ENCODE measurements at regions not wholly inside any gene's neighbourhood (a gene's known extent, or its start where the extent isn't known, plus 50 kb on each side); places are given as distances from the start of the nearest gene placed in this dataset.

GRCh38 chr18:8468921-8469335 is 140.3 kb upstream of the RAB12 start:
- no peak overlapping the region for H3K4me3 ChIP-seq (ENCODE audit: insufficient read depth, low read depth, low read length)
- H4K20me1 ChIP-seq (ENCODE audit: insufficient read depth, low read length) = no peaks in the 10 kb centered on the region
- H3K36me3 Mint-ChIP-seq (ENCODE audit: low read depth, unreplicated experiment) = no peaks in the 10 kb centered on the region
- peak overlapping the region; percentile 62 for H3K4me2 ChIP-seq (ENCODE audit: low read length)
- H3K4me3 Mint-ChIP-seq (ENCODE audit: unreplicated experiment) = no peak overlapping the region
- H3K27ac ChIP-seq (ENCODE audit: low read depth, low read length) = no peak overlapping the region
- H3K4me1 Mint-ChIP-seq (ENCODE audit: low read depth, unreplicated experiment) = peaks cover 15% of the 10 kb centered on the region
- peaks cover 1% of the 10 kb centered on the region for H3K27me3 Mint-ChIP-seq (ENCODE audit: low read depth, unreplicated experiment)
- H2AFZ ChIP-seq (ENCODE audit: low read depth, low read length) = peak overlapping the region; percentile 28
- H3K9me3 Mint-ChIP-seq (ENCODE audit: unreplicated experiment) = peaks cover 6% of the 10 kb centered on the region
- FAIRE-seq (no peak), DNase-seq (ENCODE audit: low read depth) (peak; percentile 41)
- no peaks in the 10 kb centered on the region for H3K9me3 ChIP-seq (ENCODE audit: insufficient read depth, low read depth, low read length)
- no peaks in the 10 kb centered on the region for H3K79me2 ChIP-seq (ENCODE audit: insufficient read depth, low read length)
- peak overlapping the region; percentile 9 for H3K27ac Mint-ChIP-seq (ENCODE audit: unreplicated experiment)
- no peak overlapping the region for H3K9ac ChIP-seq (ENCODE audit: low read length)
- H3K27me3 ChIP-seq (ENCODE audit: insufficient read depth, low read length) = no peaks in the 10 kb centered on the region
- TF ChIP-seq CTCF (IDR thresholded peaks at IDR 0.05; ENCODE audit: insufficient read depth, low read depth, low read length) (no peak), EZH2 (IDR thresholded peaks at IDR 0.05; ENCODE audit: insufficient read depth, low read length) (no peak)
- H3K36me3 ChIP-seq (ENCODE audit: insufficient read depth, low read length) = no peaks in the 10 kb centered on the region
- H3K4me1 ChIP-seq (ENCODE audit: insufficient read depth, low read length) = peaks cover 16% of the 10 kb centered on the region

GRCh38 chr18:8469544-8470130 is 139.6 kb upstream of the RAB12 start:
- Histone ChIP-seq H4K20me1 (ENCODE audit: insufficient read depth, low read length) (no peaks in the 10 kb centered on the region), H3K27me3 (ENCODE audit: insufficient read depth, low read length) (no peaks in the 10 kb centered on the region), H3K4me1 (ENCODE audit: insufficient read depth, low read length) (peaks cover 16% of the 10 kb centered on the region), H3K9me3 (ENCODE audit: insufficient read depth, low read depth, low read length) (no peaks in the 10 kb centered on the region), H3K79me2 (ENCODE audit: insufficient read depth, low read length) (no peaks in the 10 kb centered on the region), H3K4me2 (ENCODE audit: low read length) (peak overlapping the region; percentile 62), H3K4me3 (ENCODE audit: insufficient read depth, low read depth, low read length) (no peak overlapping the region), H2AFZ (ENCODE audit: low read depth, low read length) (peak overlapping the region; percentile 13), H3K27ac (ENCODE audit: low read depth, low read length) (no peak overlapping the region), H3K9ac (ENCODE audit: low read length) (no peak overlapping the region), H3K36me3 (ENCODE audit: insufficient read depth, low read length) (no peaks in the 10 kb centered on the region)
- DNase-seq (ENCODE audit: low read depth) (peak; percentile 50), FAIRE-seq (no peak)
- Mint-ChIP-seq H3K4me3 (ENCODE audit: unreplicated experiment) (no peak overlapping the region), H3K36me3 (ENCODE audit: low read depth, unreplicated experiment) (no peaks in the 10 kb centered on the region), H3K27me3 (ENCODE audit: low read depth, unreplicated experiment) (peaks cover 1% of the 10 kb centered on the region), H3K27ac (ENCODE audit: unreplicated experiment) (peak overlapping the region; percentile 17), H3K9me3 (ENCODE audit: unreplicated experiment) (peaks cover 6% of the 10 kb centered on the region), H3K4me1 (ENCODE audit: low read depth, unreplicated experiment) (peaks cover 15% of the 10 kb centered on the region)
- TF ChIP-seq CTCF (IDR thresholded peaks at IDR 0.05; ENCODE audit: insufficient read depth, low read depth, low read length) (no peak), EZH2 (IDR thresholded peaks at IDR 0.05; ENCODE audit: insufficient read depth, low read length) (no peak)

GRCh38 chr18:8471372-8471771 is 137.9 kb upstream of the RAB12 start:
- Histone ChIP-seq H3K27me3 (ENCODE audit: insufficient read depth, low read length) (no peaks in the 10 kb centered on the region), H3K4me3 (ENCODE audit: insufficient read depth, low read depth, low read length) (no peak overlapping the region), H2AFZ (ENCODE audit: low read depth, low read length) (no peak overlapping the region), H4K20me1 (ENCODE audit: insufficient read depth, low read length) (no peaks in the 10 kb centered on the region), H3K9ac (ENCODE audit: low read length) (no peak overlapping the region), H3K9me3 (ENCODE audit: insufficient read depth, low read depth, low read length) (no peaks in the 10 kb centered on the region), H3K4me1 (ENCODE audit: insufficient read depth, low read length) (peaks cover 16% of the 10 kb centered on the region), H3K27ac (ENCODE audit: low read depth, low read length) (peak overlapping the region; percentile 1), H3K79me2 (ENCODE audit: insufficient read depth, low read length) (no peaks in the 10 kb centered on the region), H3K36me3 (ENCODE audit: insufficient read depth, low read length) (no peaks in the 10 kb centered on the region), H3K4me2 (ENCODE audit: low read length) (peak overlapping the region; percentile 6)
- peaks cover 2% of the 10 kb centered on the region for H3K9me3 Mint-ChIP-seq (ENCODE audit: unreplicated experiment)
- FAIRE-seq (no peak), DNase-seq (ENCODE audit: low read depth) (peak; percentile 83)
- TF ChIP-seq CTCF (IDR thresholded peaks at IDR 0.05; ENCODE audit: insufficient read depth, low read depth, low read length) = no peak
- no peak for TF ChIP-seq EZH2 (IDR thresholded peaks at IDR 0.05; ENCODE audit: insufficient read depth, low read length)
- peaks cover 12% of the 10 kb centered on the region for H3K27me3 Mint-ChIP-seq (ENCODE audit: low read depth, unreplicated experiment)
- peak overlapping the region; percentile 47 for H3K27ac Mint-ChIP-seq (ENCODE audit: unreplicated experiment)
- H3K36me3 Mint-ChIP-seq (ENCODE audit: low read depth, unreplicated experiment) = no peaks in the 10 kb centered on the region
- no peak overlapping the region for H3K4me3 Mint-ChIP-seq (ENCODE audit: unreplicated experiment)
- peaks cover 15% of the 10 kb centered on the region for H3K4me1 Mint-ChIP-seq (ENCODE audit: low read depth, unreplicated experiment)
